Esophagus squamous epithelium (tissue), 4 donors: ENCODE measurements at regions not wholly inside any gene's neighbourhood (a gene's known extent, or its start where the extent isn't known, plus 50 kb on each side); places are given as distances from the start of the nearest gene placed in this dataset.

Experiments used
- POLR2A ChIP-seq, 4 donors: fragments of 450-650 bp; IDR thresholded peaks; one replicate each; pipeline ENCODE4 v1.6.1; 2017; ENCODE audit warnings: antibody characterized with exemption in 4 of 4, mild to moderate bottlenecking in 4 of 4, moderate library complexity in 3 of 4
- TF ChIP-seq, protein P1 (sequence below), 6 experiments: fragments of 450-650 bp in 4 of 6; fragments of 200-600 bp in 2 of 6; sonication (generic) in 2 of 6; IDR thresholded peaks; one replicate each; pipeline ENCODE4 v1.5.1; 2016 to 2019; ENCODE audit warnings: antibody characterized with exemption in 6 of 6, mild to moderate bottlenecking in 4 of 6, moderate library complexity in 4 of 6

DNA sequence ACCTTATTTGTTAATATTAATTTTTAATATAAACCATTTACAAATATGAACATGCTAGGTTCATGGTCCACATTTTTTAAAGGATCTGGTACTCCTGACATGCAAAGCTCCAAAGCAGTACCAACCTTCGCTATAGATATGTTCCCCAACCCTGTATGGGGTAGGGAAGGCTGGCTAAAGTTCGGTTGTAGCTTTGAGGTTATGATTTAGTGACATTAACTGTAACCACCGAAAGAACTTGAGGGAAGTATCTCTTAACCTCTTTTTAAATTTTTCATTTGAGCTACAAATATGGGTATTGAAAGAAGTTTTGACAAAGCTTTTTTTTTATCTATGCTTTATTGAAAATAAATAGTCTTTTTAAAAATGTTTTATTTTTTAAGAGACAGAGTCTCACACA, 115.5 kb downstream of the DYRK2 start:
- no peak for TF ChIP-seq POLR2A (IDR thresholded peaks at IDR 0.05)
- TF ChIP-seq, protein P1, sequence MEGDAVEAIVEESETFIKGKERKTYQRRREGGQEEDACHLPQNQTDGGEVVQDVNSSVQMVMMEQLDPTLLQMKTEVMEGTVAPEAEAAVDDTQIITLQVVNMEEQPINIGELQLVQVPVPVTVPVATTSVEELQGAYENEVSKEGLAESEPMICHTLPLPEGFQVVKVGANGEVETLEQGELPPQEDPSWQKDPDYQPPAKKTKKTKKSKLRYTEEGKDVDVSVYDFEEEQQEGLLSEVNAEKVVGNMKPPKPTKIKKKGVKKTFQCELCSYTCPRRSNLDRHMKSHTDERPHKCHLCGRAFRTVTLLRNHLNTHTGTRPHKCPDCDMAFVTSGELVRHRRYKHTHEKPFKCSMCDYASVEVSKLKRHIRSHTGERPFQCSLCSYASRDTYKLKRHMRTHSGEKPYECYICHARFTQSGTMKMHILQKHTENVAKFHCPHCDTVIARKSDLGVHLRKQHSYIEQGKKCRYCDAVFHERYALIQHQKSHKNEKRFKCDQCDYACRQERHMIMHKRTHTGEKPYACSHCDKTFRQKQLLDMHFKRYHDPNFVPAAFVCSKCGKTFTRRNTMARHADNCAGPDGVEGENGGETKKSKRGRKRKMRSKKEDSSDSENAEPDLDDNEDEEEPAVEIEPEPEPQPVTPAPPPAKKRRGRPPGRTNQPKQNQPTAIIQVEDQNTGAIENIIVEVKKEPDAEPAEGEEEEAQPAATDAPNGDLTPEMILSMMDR (IDR thresholded peaks at IDR 0.05): no peak
